DMS153 treated with DMSO at 0.1 percent for 48 hours (cell line): ENCODE measurements at regions not wholly inside any gene's neighbourhood (a gene's known extent, or its start where the extent isn't known, plus 50 kb on each side); places are given as distances from the start of the nearest gene placed in this dataset.
"Not testable (repeated sequence)": the region's sequence is repeated elsewhere in the genome, so short reads cannot be mapped to it uniquely, and the experiment has no call there.

ENCODE experiments used
- DNase-seq: peaks from one replicate; lab custom pipeline; 2025; ENCODE audit not compliant: unreplicated experiment; lab: John Stamatoyannopoulos, UW

DNA sequence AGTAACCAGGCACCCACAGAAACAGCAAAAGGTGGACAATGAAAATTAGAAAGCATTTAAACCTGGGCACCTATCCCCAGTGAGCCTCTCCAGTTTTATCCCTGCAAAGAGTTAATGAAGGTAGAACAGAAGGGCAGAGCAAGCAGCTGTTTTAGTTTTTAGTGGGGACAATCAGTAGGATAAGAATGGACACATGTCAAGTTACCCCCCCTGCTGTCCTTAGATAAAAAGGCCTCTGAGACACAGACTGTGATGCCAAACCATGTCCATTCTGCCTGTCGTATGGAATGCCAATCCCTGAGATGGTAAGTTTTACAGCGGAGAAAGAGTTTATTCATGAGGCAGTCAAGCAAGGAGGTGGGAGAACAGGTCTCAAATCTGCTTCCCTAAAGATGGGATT lies 162.6 kb upstream of the AGR3 start:
- no peak for DNase-seq

DNA sequence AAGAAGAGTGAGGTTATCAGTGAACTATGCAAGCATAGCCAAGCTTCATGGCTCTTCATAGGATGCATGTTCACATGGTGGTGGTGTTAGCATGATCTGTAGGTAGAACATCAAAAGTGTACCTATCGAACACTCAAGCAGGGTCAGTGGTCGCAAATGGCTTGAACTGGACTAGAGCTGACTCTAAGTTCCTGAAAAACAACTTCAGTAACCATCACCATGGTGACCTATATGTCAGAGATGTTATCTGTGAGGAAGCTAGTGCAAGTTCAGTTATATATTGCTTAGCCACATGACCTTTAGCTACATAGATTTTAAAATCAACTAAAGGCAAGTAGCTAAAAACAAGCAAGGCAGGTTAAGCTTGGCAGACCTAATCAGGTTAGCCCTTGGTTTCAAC lies 163.1 kb upstream of the AGR3 start:
- no peak for DNase-seq

DNA sequence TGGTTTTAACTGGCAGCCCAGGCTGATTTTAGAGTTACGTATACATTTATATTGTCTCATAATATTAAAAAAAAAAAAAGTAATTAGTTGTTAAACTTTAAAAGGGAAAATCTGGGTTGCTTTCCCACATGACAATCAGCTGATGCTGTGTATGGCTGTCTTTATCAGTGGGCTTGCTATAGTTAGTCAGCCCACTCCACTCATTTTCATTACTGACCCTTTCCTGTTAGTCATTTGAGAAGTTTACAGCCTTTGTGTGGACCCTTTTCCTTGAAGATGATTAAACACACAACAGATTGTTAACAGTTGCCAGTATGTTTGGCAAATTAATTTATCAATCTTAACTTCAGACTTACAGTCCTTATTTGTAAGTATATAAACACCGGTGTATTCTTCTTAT lies 164.5 kb upstream of the AGR3 start:
- DNase-seq = no peak

DNA sequence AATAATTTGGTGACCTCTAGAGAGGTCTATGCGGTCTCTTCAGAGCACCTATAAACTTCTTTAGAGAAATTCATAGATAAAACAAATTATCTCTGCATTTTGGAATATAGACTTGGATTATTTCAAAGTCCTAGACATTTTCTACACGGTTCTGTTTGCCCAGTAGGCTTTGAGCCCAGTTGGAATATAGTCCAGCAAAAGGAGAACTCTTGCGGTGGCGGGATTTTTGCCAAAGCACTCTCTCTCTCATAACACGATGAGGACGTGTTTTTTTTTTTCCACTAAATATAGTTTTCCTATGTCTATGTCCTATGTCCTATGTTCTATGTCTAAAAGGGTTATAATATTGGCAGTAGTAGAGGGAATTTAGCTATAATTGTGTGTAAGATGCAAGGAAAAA lies 164.9 kb upstream of the AGR3 start:
- DNase-seq = no peak

DNA sequence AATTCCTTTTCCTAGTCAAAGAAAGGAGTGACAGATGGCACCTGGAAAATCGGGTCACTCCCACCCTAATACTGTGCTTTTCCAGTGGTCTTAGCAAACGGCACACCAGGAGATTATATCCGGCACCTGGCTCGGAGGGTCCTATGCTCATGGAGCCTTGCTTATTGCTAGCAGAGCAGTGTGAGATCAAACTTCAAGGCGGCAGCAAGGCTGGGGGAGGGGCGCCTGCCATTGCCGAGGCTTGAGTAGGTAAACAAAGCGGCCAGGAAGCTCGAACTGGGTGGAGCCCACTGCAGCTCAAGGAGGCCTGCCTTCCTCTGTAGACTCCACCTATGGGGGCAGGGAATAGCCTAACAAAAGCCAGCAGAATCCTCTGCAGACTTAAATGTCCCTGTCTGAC lies 171.4 kb upstream of the AGR3 start:
- not testable (repeated sequence) for DNase-seq

DNA sequence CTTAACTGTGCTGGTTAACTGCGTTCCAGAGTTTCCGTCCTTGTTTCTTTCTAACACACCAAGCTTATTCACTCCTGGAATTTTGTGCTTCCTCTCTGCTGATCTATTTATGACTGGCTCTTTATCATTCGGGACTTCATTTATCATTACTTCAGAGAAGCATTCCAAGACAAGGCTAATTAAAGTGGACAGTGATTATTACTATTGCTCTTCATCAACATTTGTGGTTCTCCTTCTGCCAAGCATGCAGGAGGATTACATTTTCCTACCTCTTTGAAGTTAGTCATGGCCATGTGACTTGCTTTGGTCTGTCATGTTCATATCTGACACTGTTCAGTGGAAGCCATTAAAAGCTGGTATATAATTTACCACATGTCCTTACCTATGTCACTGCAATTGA lies 172.4 kb upstream of the AGR3 start:
- DNase-seq = no peak

DNA sequence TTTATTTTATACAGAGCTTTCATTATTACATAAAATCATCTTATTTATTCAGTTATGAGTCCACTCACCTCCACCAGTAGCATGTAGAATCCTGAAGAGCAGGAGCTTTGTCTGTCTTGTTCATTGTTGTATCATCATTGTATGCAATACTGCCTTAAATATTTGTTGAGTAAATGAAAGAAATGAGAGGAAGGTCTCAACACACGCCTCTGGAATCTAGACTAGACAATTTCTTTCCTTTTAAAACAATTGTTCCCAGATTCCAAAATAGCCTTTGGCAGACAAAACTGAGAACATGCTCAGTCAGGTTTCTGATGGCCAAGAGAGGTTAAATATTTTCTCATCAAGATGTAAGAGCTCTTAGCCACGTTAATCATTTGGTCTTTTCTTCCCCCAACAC lies 173.1 kb upstream of the AGR3 start:
- DNase-seq = no peak

DNA sequence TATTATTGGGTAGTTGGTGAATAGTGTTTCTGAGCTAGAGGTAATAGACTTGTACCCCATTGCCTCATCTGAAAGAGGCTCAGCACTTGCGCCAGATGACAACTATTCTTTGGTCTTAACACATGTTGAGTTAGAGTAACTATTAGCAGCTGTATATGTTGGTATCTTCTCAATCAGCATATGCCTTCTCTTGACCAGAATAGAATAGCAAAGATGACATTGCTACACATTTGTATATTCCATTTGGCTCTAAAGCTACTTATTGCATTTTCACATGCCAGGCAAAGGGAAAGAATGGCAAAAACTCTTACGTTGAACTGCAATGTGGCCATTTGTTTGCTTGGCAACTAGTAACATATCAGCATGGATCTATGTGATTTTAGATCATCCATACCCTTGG lies 173.8 kb upstream of the AGR3 start:
- no peak for DNase-seq

DNA sequence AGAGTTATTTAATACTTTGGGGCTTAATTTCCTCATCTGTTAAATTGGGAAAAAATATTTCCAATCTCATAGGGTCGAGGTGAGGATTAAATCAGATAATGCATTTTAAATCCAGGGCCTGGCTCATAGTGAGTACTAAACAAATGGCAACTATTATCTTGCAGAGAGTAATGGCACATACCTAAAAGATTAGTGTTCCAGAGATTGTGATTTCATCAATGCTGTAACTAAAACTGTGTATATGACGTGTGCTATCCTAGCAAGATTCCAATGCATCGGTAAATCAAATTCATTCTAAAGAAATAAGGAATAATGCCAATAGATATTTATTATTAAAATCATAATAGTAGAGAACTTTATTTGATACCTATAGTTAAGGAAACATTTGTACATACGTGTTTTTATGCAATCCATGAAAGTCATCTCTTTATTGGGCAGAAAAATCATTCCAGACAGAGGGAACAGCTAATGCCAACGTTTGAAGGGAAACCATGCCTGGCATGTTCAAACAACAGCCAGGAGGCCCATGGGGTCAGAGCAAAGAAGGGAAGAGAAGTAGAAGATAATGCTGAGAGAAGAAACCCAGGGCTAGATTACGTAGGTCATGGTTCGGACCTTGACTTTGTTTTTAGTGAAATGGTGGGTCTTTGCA lies 174.8 kb upstream of the AGR3 start:
- no peak for DNase-seq

DNA sequence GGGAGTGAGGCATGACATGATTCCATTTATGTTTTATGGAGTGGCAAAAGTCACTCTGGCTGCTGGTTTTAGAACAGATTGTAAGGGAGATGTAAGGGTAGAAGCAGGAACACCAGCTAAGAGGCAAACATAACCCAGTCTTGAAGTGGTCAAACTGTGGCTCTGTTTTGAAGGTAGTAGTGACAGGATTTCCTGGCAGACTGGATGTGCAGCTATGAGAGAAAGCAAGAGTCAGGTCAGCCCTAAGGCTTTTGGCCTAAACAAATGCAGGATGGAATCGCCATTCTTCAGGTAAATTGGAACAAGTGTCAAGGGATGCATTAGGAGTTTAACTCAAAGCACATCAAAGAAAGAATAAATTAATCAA lies 175.3 kb upstream of the AGR3 start:
- DNase-seq = no peak

DNA sequence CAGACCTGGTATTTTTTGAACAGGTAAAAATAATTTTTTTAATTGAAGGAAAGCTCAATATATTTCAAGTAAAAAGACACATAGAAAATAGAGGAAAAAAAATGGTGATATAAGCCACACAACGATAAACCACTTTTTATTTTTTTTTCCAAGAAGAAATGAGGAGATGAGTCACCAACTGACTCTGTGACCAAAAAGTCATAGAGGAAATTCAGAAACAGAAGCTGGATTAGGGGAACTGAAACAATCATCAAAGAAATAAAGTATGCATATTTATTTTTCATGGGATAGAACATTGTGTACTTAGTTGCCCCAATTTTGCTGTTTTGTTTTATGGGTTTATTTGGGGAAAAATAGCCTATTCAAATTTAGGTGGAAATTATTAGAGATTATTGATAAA lies 176.8 kb upstream of the AGR3 start:
- no peak for DNase-seq

DNA sequence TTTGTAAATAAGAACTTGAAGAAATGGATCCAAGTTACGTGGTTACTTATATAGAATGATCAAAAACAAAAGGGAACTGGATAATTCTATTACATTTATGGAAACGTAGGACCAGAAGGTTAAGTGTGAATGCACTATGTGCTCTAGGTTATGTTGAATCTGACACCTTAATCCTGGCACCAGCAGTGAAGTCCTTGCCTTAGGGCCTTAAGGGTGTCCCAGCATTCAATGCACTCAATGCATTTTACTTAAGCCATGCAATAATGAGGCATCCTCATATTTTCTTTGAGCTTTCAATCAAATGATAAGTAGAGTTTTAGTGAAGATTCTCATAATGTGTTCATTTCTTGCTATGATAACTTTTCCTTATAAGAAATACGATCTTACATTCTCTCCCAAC lies 178.3 kb upstream of the AGR3 start:
- no peak for DNase-seq

DNA sequence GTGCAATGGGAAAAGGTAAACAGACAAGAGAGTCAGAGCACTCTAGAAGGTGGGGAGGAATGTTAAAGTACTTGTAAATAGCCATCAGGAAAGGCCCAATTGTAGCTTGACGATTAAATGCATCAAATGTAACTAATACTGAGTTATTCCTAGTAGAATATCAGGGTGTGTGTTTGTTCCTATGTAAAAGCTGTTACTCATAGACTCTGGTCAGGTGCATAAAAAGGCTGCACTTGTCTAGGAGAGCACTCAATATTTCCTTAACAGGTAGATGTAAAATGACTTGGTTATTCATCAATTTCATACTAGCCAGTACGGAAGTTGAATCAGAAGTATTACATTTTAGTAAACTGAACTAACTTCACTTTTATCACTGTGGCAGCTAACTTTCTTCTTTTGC lies 179.7 kb upstream of the AGR3 start:
- no peak for DNase-seq

DNA sequence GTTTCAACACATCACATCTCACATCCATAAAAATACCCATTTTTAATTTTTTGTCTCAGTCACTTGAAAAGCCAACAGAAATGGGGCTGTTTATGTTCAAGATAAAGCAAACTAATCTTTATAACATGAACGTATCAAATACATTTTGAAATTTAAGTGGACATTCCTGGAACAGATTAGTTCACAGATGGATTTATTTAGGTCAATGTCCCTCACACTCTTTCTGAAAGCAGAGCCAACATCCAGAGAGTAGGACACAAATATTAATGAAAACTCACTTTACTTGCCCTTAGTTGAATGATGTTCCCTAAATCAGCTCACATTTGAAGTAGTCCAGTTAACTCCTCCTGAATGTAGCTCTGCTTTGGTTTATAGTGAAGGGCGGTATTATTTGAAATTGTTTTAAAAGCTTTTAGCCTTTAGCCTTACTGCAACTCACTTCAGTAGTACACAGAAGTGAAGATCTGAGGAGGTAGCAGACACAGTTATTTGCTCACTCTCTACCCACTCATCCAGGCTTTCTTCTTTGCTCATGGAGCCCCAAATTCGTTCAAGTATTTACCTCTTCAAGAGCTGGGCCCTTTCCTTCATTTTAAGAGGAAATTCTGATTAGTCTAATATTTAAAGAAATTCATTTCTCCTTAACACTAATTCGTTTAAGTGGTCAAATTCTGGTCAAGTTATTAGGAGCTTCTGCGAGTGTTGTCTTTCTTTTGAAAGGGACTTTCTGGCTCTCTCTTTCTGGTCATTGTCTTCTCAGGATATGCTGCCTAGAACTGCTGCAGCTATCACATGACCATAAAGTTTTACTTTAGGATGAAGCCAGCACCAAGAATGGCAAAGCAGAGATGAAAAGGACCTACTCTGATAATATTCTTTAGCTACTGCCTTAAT lies 180.6 kb upstream of the AGR3 start:
- DNase-seq = no peak

DNA sequence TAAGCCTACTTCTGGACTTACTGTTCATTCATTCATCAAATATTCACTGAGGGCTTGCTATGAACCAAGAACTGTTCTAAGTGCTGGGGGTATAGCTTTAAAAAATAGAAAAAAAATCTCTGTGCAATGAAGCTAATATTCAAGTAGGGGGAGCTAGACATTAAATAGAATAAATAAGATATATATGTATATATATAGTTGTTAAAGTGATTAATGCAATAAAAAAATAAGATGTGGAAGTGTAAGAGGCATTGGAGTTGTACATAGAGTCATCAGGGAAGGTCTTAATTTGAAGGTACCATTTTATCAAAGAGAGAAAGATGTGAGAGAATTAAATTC lies 181.2 kb upstream of the AGR3 start:
- DNase-seq = no peak

DNA sequence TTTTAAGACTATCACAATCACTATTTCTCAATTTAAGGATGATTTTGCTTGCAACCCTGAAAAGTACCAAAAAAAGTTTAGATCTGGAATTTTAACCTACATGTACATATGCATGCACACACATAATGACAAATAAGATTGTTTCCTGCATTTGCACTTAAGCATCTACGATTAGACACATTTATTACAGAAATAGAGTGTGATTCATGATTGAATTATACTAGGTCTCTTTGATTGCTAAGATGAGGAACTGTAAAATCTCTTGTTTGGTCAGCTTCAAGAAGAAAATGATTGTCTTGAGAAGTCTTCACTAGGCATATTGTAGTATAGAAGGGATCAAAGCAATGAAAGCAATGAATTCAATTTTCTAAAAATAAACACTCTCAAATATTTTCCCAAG lies 185.9 kb upstream of the AGR3 start:
- DNase-seq = no peak

DNA sequence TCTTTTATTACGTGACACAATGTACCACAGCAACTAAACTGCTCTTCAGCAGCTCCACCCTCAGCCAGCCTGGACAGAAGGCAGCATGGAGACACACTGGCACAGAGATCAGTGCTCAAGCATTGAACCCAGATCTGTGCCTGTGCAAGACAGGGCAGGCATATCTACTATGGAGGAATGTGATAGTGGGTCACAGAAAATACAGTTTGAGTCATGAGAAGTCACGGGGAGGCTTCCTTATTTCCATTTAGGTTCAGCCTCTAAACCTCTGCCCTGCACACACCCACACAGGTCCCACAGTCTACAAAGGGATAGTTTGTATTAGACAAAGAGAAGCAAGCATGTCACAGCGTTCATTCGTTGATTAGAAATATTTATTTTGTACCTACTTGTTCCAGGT lies 187.4 kb upstream of the AGR3 start:
- no peak for DNase-seq

DNA sequence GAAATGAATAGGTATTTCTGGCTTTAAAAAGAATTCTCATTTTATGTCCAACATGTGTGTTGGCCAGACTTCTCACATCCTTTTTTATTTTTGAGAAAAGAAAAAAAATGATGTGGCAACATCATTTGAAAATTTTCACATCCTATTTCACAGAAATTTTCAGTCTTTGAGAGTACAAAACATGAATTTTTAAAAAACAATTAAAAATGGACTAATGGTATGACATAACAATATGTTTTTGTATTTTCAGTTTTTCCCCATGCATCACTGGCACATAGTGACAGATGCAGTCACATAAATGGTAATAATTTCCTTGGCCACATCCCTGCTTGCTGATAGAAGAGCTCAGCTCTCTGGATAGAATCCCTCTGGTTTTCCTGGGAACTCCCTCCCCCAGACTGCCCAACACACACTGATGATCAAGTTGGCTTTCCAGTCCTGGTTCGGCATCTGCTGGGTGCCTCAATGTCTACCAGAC lies 188.5 kb upstream of the AGR3 start:
- no peak for DNase-seq

DNA sequence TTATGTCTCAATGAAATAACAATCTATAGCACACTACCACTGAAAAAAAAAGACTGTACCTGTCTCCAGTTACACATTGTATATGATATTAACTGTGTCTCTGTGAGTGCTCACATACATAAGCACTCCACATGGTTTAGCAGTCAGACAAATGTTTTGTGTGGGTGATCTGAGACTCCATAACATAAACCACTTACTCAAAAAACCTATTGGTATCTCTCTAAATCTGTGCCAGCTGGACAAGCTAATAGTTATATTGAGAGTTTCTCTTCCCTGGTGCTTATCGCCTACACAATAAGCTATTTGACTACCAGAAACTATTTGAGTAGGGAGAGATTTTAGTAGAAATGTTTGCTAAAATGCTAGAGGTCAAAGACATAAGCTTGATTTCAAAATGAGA lies 190.1 kb upstream of the AGR3 start:
- DNase-seq = no peak

DNA sequence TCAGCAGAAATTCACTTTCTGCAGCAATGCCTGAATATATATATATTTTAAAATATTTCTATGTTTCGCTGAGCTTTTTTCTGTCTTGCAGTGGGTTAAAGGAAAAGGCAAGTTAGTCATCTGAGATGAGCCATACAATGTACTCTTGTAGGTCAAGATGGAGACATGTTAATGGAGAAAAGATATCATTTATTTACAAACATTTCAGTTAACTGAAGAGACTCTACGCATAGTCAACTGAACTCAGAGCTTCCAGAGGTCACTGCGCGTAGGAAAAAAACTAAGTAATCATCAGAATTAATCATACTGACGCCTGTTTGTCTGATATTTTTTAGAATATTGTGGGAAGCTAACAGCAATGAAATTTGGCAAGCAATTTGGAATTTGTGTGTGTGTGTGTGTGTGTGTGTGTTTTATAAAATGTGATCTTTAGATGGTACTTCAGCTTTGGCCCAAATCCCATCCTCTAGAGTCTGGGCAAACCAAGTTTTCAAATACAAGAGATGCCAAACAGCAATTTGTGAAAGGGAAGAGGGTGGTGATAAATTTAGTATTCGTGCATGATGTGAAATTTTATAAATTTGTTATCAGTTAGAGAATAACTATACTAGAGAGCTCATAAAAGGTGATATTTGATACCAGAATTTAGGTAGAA lies 193.9 kb upstream of the AGR3 start:
- DNase-seq = no peak

DNA sequence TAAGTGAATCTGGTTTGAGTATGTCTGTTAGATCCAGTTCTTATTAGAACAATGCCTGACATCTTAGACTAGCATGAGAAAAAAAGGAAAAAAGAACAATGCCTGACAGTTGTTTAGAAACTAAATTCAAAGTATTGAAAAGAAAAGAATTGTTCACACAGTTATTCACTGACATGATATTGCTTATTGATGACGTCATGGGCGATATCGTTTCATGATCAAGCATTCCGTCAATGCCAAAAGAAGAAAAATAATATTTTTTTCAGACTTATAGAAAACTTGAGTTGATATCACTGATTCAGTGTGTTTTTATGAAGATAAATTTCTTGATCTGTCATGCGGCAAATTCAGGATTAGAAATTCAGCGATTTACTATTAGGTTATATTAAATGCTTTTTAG lies 196.5 kb upstream of the AGR3 start:
- no peak for DNase-seq

DNA sequence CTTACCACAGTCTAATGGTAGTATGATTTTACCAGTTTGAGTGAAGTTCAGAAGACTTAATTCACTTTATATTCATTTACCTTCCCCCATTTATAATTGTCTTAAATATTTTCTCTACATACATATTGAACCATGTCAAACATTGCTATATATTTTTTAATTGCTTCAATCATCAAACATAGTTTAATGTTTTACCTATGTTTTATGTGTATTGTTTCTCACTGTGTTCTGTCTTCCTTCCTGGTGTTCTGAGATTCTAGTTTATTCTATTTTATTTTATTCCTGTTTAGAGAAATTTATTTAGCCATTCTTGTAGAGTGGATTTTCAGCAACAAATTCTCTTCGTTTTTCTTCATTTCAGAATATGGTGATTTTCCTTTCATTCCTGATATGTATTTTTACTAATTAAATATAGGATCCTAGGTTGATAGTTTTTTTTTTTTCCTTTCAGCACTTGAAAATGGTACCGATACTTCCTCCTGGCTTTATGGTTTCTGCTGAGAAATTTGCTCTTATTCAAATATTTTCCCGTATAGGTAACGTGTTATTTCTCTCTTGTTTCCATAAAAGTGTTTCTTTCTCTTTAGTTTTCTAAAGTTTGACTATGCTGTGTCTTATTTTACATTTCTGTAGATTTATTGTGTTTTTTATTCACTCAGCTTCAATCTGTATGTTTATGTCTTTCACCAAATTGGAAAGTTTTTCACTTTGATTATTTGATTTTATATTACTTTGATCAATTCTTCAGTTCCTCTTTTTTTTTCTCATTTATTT lies 201.8 kb upstream of the AGR3 start:
- no peak for DNase-seq
